NT2/D1 (cell line): ENCODE measurements at regions not wholly inside any gene's neighbourhood (a gene's known extent, or its start where the extent isn't known, plus 50 kb on each side); places are given as distances from the start of the nearest gene placed in this dataset.

ENCODE experiments used
- YY1 ChIP-seq: IDR thresholded peaks from 2 replicates; pipeline ENCODE4 v1.6.1; 2011; ENCODE audit not compliant: insufficient read length, insufficient read depth
- ZNF274 ChIP-seq: IDR thresholded peaks from 2 replicates; pipeline ENCODE4 v1.6.1; 2011; ENCODE audit warnings: mild to moderate bottlenecking, low read depth, low read length

DNA sequence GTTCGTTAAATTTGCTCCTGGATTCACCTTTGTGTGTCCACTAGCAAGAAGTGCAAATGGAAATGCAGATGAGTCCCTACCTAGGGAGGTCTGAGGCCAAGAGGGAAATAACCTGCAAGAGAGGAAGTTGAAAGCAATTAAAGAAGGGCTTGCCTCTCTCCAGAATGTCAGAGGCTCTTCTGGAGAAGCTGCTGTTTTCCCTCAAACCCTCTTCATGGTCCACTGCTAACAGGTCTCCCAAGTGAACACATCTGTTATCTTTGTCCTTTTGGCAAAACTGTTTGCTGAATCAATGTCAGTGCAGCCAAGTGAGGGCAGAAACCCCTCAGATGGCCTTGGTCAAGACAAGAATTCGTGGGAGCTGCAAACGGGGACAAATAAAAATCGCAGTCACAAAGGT is 177.3 kb upstream of the PLXNA2 start:
- TF ChIP-seq ZNF274 (no peak), YY1 (no peak)
